ENCODE measurements at regions not wholly inside any gene's neighbourhood (a gene's known extent, or its start where the extent isn't known, plus 50 kb on each side); places are given as distances from the start of the nearest gene placed in this dataset.

GRCh38 chr2:173606619-173607248, 252.1 kb downstream of the CDCA7 start:
- H3K36me3 ChIP-seq (ENCODE audit: insufficient read depth, low read length): no peaks in the 10 kb centered on the region
- no peaks in the 10 kb centered on the region for H3K9me2 ChIP-seq (replicated peaks; ENCODE audit: low read depth, low read length)
- no peaks in the 10 kb centered on the region for H3F3A ChIP-seq (ENCODE audit: low read depth)
- H3K27me3 ChIP-seq (ENCODE audit: insufficient read depth, low read length, poor library complexity, severe bottlenecking): no peaks in the 10 kb centered on the region
- no peaks in the 10 kb centered on the region for H3K9me3 ChIP-seq (ENCODE audit: insufficient read depth, low read depth, low read length)
- no peak overlapping the region for H3K4me2 ChIP-seq (ENCODE audit: low read depth, low read length, poor library complexity, severe bottlenecking)
- no peak overlapping the region for H2AFZ ChIP-seq (ENCODE audit: low read length)
- no peak for TF ChIP-seq CTCF (conservative IDR thresholded peaks at IDR 0.05; ENCODE audit: low read length)
- no peak for TF ChIP-seq EZH2phosphoT487 (IDR thresholded peaks at IDR 0.05; ENCODE audit: borderline replicate concordance)
- no peaks in the 10 kb centered on the region for H4K20me1 ChIP-seq (ENCODE audit: insufficient read depth, low read length, poor library complexity, severe bottlenecking)
- no peaks in the 10 kb centered on the region for H3K4me1 ChIP-seq (ENCODE audit: insufficient read depth, low read length, poor library complexity, severe bottlenecking)
- no peaks in the 10 kb centered on the region for H3K79me2 ChIP-seq (ENCODE audit: insufficient read depth, low read length)
- no peak overlapping the region for H3K9ac ChIP-seq (ENCODE audit: low read depth, low read length, poor library complexity, severe bottlenecking)
- no peak overlapping the region for H3K4me3 ChIP-seq (ENCODE audit: low read length, poor library complexity, severe bottlenecking)

- Histone ChIP-seq H4K20me1 (ENCODE audit: insufficient read depth, low read length, poor library complexity, severe bottlenecking) (no peaks in the 10 kb centered on the region), H3K9me3 (ENCODE audit: insufficient read depth, low read depth, low read length) (no peaks in the 10 kb centered on the region), H2AFZ (ENCODE audit: low read length) (no peak overlapping the region), H3K27me3 (ENCODE audit: insufficient read depth, low read length, poor library complexity, severe bottlenecking) (no peaks in the 10 kb centered on the region), H3K4me3 (ENCODE audit: low read length, poor library complexity, severe bottlenecking) (no peak overlapping the region), H3K36me3 (ENCODE audit: insufficient read depth, low read length) (no peaks in the 10 kb centered on the region), H3K4me2 (ENCODE audit: low read depth, low read length, poor library complexity, severe bottlenecking) (no peak overlapping the region), H3K9ac (ENCODE audit: low read depth, low read length, poor library complexity, severe bottlenecking) (no peak overlapping the region), H3F3A (ENCODE audit: low read depth) (no peaks in the 10 kb centered on the region), H3K9me2 (replicated peaks; ENCODE audit: low read depth, low read length) (no peaks in the 10 kb centered on the region), H3K4me1 (ENCODE audit: insufficient read depth, low read length, poor library complexity, severe bottlenecking) (no peaks in the 10 kb centered on the region), H3K79me2 (ENCODE audit: insufficient read depth, low read length) (no peaks in the 10 kb centered on the region)
- no peak for TF ChIP-seq EZH2phosphoT487 (IDR thresholded peaks at IDR 0.05; ENCODE audit: borderline replicate concordance)
- TF ChIP-seq CTCF (conservative IDR thresholded peaks at IDR 0.05; ENCODE audit: low read length): no peak
These were observed 253.1 kb downstream of the CDCA7 start for GRCh38 chr2:173607606-173608311.

GRCh38 chr2:173611121-173611520, 256.4 kb downstream of the CDCA7 start:
- Histone ChIP-seq H3K9me2 (replicated peaks; ENCODE audit: low read depth, low read length) (no peaks in the 10 kb centered on the region), H3K79me2 (ENCODE audit: insufficient read depth, low read length) (no peaks in the 10 kb centered on the region), H3K4me1 (ENCODE audit: insufficient read depth, low read length, poor library complexity, severe bottlenecking) (no peaks in the 10 kb centered on the region), H3K9me3 (ENCODE audit: insufficient read depth, low read depth, low read length) (no peaks in the 10 kb centered on the region), H2AFZ (ENCODE audit: low read length) (no peak overlapping the region), H4K20me1 (ENCODE audit: insufficient read depth, low read length, poor library complexity, severe bottlenecking) (no peaks in the 10 kb centered on the region), H3K9ac (ENCODE audit: low read depth, low read length, poor library complexity, severe bottlenecking) (no peak overlapping the region), H3K4me3 (ENCODE audit: low read length, poor library complexity, severe bottlenecking) (no peak overlapping the region), H3F3A (ENCODE audit: low read depth) (no peaks in the 10 kb centered on the region), H3K4me2 (ENCODE audit: low read depth, low read length, poor library complexity, severe bottlenecking) (no peak overlapping the region), H3K36me3 (ENCODE audit: insufficient read depth, low read length) (no peaks in the 10 kb centered on the region), H3K27me3 (ENCODE audit: insufficient read depth, low read length, poor library complexity, severe bottlenecking) (no peaks in the 10 kb centered on the region)
- no peak for TF ChIP-seq EZH2phosphoT487 (IDR thresholded peaks at IDR 0.05; ENCODE audit: borderline replicate concordance)
- TF ChIP-seq CTCF (conservative IDR thresholded peaks at IDR 0.05; ENCODE audit: low read length): no peak
